HEK293 (cell line): ENCODE measurements at regions not wholly inside any gene's neighbourhood (a gene's known extent, or its start where the extent isn't known, plus 50 kb on each side); places are given as distances from the start of the nearest gene placed in this dataset.

ENCODE experiments used
- CTCF ChIA-PET: fragments of 350-600 bp; formaldehyde crosslinking; extraction: SDS; loops from one replicate; lab custom pipeline; 2021; ENCODE audit warnings: antibody characterized with exemption; lab: Yijun Ruan, JAX
- POLR2A ChIA-PET: fragments of 300-600 bp; formaldehyde crosslinking; extraction: SDS; loops from one replicate; lab custom pipeline; 2020; ENCODE audit warnings: antibody characterized with exemption, inconsistent platforms; lab: Yijun Ruan, JAX
- H3K27ac ChIP-seq: fragments of 200-500 bp; sonication (Bioruptor generic); 2 replicates; pipeline ENCODE4 v1.5.1; 2014; ENCODE audit warnings: low read depth, low read length, control low read depth, inconsistent platforms; ENCODE audit errors: extremely low read depth
- H3K36me3 ChIP-seq, 2 experiments: fragments of 200-500 bp in 1 of 2; sonication (Bioruptor generic) in 1 of 2; 1 replicate in 1 of 2; 2 replicates in 1 of 2; pipeline ENCODE4 v1.5.1; 2014 to 2017; ENCODE audit warnings: inconsistent platforms in 2 of 2, low read length in 2 of 2; ENCODE audit not compliant: control insufficient read depth in 2 of 2, insufficient read depth in 1 of 2
- H3K4me1 ChIP-seq: fragments of 200-500 bp; sonication (Bioruptor generic); 2 replicates; pipeline ENCODE4 v1.5.1; 2014; ENCODE audit warnings: mild to moderate bottlenecking, low read length, inconsistent platforms; ENCODE audit not compliant: control insufficient read depth, insufficient read depth
- H3K4me3 ChIP-seq: 2 replicates; pipeline ENCODE4 v1.5.1; 2011; ENCODE audit warnings: low read depth, mild to moderate bottlenecking, control low read depth, low read length, moderate library complexity
- H3K9me3 ChIP-seq: fragments of 200-500 bp; sonication (Bioruptor generic); 2 replicates; pipeline ENCODE4 v1.5.1; 2014; ENCODE audit warnings: low read depth, low read length, inconsistent platforms; ENCODE audit not compliant: control insufficient read depth, insufficient read depth
- HIC1 ChIP-seq: fragments of 450-650 bp; formaldehyde crosslinking; IDR thresholded peaks from 2 replicates; pipeline ENCODE4 v1.5.1; 2016; ENCODE audit warnings: missing biosample characterization, missing genetic modification characterization
- KLF1 ChIP-seq: fragments of 450-650 bp; formaldehyde crosslinking; IDR thresholded peaks from 2 replicates; pipeline ENCODE4 v1.5.1; 2016; ENCODE audit warnings: missing biosample characterization, missing genetic modification characterization
- KLF10 ChIP-seq: fragments of 450-650 bp; IDR thresholded peaks from 2 replicates; pipeline ENCODE4 v1.5.1; 2018; ENCODE audit warnings: missing biosample characterization, mild to moderate bottlenecking, missing genetic modification characterization
- PRDM4 ChIP-seq: fragments of 450-650 bp; formaldehyde crosslinking; IDR thresholded peaks from 2 replicates; pipeline ENCODE4 v1.5.1; 2017; ENCODE audit warnings: missing biosample characterization, missing genetic modification characterization
- ZBTB8A ChIP-seq: fragments of 450-650 bp; formaldehyde crosslinking; IDR thresholded peaks from 2 replicates; pipeline ENCODE4 v1.5.1; 2016; ENCODE audit warnings: missing biosample characterization, missing genetic modification characterization
- ZFP3 ChIP-seq: fragments of 450-650 bp; formaldehyde crosslinking; IDR thresholded peaks from 2 replicates; pipeline ENCODE4 v1.5.1; 2016; ENCODE audit warnings: low read depth, missing biosample characterization, missing genetic modification characterization
- ZNF112 ChIP-seq: fragments of 450-650 bp; formaldehyde crosslinking; IDR thresholded peaks from 2 replicates; pipeline ENCODE4 v1.5.0; 2017; ENCODE audit warnings: missing biosample characterization, missing genetic modification characterization
- ZNF133 ChIP-seq: fragments of 450-650 bp; formaldehyde crosslinking; IDR thresholded peaks from 2 replicates; pipeline ENCODE4 v1.5.1; 2016; ENCODE audit warnings: missing biosample characterization, missing genetic modification characterization
- ZNF174 ChIP-seq: fragments of 450-650 bp; formaldehyde crosslinking; IDR thresholded peaks from 2 replicates; pipeline ENCODE4 v1.5.0; 2017; ENCODE audit warnings: missing biosample characterization, mild to moderate bottlenecking, missing genetic modification characterization
- ZNF202 ChIP-seq: fragments of 450-650 bp; formaldehyde crosslinking; IDR thresholded peaks from 2 replicates; pipeline ENCODE4 v1.5.1; 2016; ENCODE audit warnings: missing biosample characterization, missing genetic modification characterization, borderline replicate concordance
- ZNF24 ChIP-seq: fragments of 450-650 bp; formaldehyde crosslinking; IDR thresholded peaks from 2 replicates; pipeline ENCODE4 v1.5.1; 2016; ENCODE audit warnings: missing biosample characterization, missing genetic modification characterization
- ZNF311 ChIP-seq: fragments of 450-650 bp; formaldehyde crosslinking; IDR thresholded peaks from 2 replicates; pipeline ENCODE4 v1.5.1; 2017; ENCODE audit warnings: missing biosample characterization, missing genetic modification characterization, borderline replicate concordance
- ZNF366 ChIP-seq: fragments of 450-650 bp; formaldehyde crosslinking; conservative IDR thresholded peaks from 2 replicates; pipeline ENCODE4 v1.5.1; 2016; ENCODE audit warnings: missing biosample characterization, missing genetic modification characterization
- ZNF37A ChIP-seq: fragments of 450-650 bp; IDR thresholded peaks from 2 replicates; pipeline ENCODE4 v1.5.1; 2018; ENCODE audit warnings: missing biosample characterization, missing genetic modification characterization
- ZNF394 ChIP-seq: fragments of 450-650 bp; formaldehyde crosslinking; IDR thresholded peaks from 2 replicates; pipeline ENCODE4 v1.5.1; 2016; ENCODE audit warnings: missing biosample characterization, missing genetic modification characterization, mild to moderate bottlenecking, moderate library complexity, borderline replicate concordance
- ZNF530 ChIP-seq: fragments of 450-650 bp; formaldehyde crosslinking; IDR thresholded peaks from 2 replicates; pipeline ENCODE4 v1.5.1; 2016; ENCODE audit warnings: low read depth, missing biosample characterization, missing genetic modification characterization
- ZNF544 ChIP-seq: fragments of 450-650 bp; formaldehyde crosslinking; IDR thresholded peaks from 2 replicates; pipeline ENCODE4 v1.5.0; 2017; ENCODE audit warnings: missing biosample characterization, missing genetic modification characterization
- ZNF571 ChIP-seq: fragments of 450-650 bp; formaldehyde crosslinking; IDR thresholded peaks from 2 replicates; pipeline ENCODE4 v1.5.0; 2017; ENCODE audit warnings: missing biosample characterization, missing genetic modification characterization
- ZNF596 ChIP-seq: fragments of 450-650 bp; IDR thresholded peaks from 2 replicates; pipeline ENCODE4 v1.5.0; 2018; ENCODE audit warnings: missing biosample characterization, mild to moderate bottlenecking, missing genetic modification characterization, moderate library complexity
- ZNF623 ChIP-seq: fragments of 450-650 bp; formaldehyde crosslinking; IDR thresholded peaks from 2 replicates; pipeline ENCODE4 v1.5.1; 2016; ENCODE audit warnings: missing biosample characterization, missing genetic modification characterization
- ZNF629 ChIP-seq: fragments of 450-650 bp; formaldehyde crosslinking; IDR thresholded peaks from 2 replicates; pipeline ENCODE4 v1.5.1; 2017; ENCODE audit warnings: missing biosample characterization, missing genetic modification characterization
- ZNF747 ChIP-seq: fragments of 450-650 bp; formaldehyde crosslinking; IDR thresholded peaks from 2 replicates; pipeline ENCODE4 v1.5.1; 2016; ENCODE audit warnings: missing biosample characterization, missing genetic modification characterization
- ZNF791 ChIP-seq: fragments of 450-650 bp; formaldehyde crosslinking; IDR thresholded peaks from 2 replicates; pipeline ENCODE4 v1.5.1; 2016; ENCODE audit warnings: missing biosample characterization, missing genetic modification characterization
- ZNF830 ChIP-seq: fragments of 450-650 bp; IDR thresholded peaks from 2 replicates; pipeline ENCODE4 v1.5.0; 2018; ENCODE audit warnings: missing biosample characterization, missing genetic modification characterization, low read depth, mild to moderate bottlenecking, moderate library complexity
- ZSCAN18 ChIP-seq: fragments of 450-650 bp; formaldehyde crosslinking; IDR thresholded peaks from 2 replicates; pipeline ENCODE4 v1.5.1; 2016; ENCODE audit warnings: missing biosample characterization, missing genetic modification characterization
- TF ChIP-seq, protein P1 (sequence below): sonication (generic); formaldehyde crosslinking; IDR thresholded peaks from 2 replicates; pipeline ENCODE4 v1.8.1; 2022; ENCODE audit warnings: mild to moderate bottlenecking, moderate library complexity, missing genetic modification reagents
- TF ChIP-seq, protein P2 (sequence below): fragments of 450-650 bp; formaldehyde crosslinking; IDR thresholded peaks from 2 replicates; pipeline ENCODE4 v1.5.1; 2016; ENCODE audit warnings: missing biosample characterization, missing genetic modification characterization

GRCh38 chr6:141498977-141499376 is 633.7 kb upstream of the GJE1 start:
- Histone ChIP-seq H3K4me1 (no peaks in the 10 kb centered on the region), H3K4me3 (no peak overlapping the region), H3K36me3 (no peaks in the 10 kb centered on the region), H3K27ac (no peak overlapping the region), H3K9me3 (no peaks in the 10 kb centered on the region)
- CTCF ChIA-PET = no interaction called here
- TF ChIP-seq, protein P1, sequence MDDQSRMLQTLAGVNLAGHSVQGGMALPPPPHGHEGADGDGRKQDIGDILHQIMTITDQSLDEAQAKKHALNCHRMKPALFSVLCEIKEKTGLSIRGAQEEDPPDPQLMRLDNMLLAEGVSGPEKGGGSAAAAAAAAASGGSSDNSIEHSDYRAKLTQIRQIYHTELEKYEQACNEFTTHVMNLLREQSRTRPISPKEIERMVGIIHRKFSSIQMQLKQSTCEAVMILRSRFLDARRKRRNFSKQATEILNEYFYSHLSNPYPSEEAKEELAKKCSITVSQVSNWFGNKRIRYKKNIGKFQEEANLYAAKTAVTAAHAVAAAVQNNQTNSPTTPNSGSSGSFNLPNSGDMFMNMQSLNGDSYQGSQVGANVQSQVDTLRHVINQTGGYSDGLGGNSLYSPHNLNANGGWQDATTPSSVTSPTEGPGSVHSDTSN (CRISPR knock-in tag) = no peak
- TF ChIP-seq, protein P2, sequence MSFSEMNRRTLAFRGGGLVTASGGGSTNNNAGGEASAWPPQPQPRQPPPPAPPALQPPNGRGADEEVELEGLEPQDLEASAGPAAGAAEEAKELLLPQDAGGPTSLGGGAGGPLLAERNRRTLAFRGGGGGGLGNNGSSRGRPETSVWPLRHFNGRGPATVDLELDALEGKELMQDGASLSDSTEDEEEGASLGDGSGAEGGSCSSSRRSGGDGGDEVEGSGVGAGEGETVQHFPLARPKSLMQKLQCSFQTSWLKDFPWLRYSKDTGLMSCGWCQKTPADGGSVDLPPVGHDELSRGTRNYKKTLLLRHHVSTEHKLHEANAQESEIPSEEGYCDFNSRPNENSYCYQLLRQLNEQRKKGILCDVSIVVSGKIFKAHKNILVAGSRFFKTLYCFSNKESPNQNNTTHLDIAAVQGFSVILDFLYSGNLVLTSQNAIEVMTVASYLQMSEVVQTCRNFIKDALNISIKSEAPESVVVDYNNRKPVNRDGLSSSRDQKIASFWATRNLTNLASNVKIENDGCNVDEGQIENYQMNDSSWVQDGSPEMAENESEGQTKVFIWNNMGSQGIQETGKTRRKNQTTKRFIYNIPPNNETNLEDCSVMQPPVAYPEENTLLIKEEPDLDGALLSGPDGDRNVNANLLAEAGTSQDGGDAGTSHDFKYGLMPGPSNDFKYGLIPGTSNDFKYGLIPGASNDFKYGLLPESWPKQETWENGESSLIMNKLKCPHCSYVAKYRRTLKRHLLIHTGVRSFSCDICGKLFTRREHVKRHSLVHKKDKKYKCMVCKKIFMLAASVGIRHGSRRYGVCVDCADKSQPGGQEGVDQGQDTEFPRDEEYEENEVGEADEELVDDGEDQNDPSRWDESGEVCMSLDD = no peak
- TF ChIP-seq ZNF112 (tag by site-specific recombination) (no peak), ZNF37A (tag by site-specific recombination) (no peak), ZNF530 (no peak), PRDM4 (tag by site-specific recombination) (no peak), ZNF394 (tag by site-specific recombination) (no peak), ZNF202 (tag by site-specific recombination) (no peak), ZNF623 (tag by site-specific recombination) (no peak), KLF1 (no peak), ZFP3 (no peak), ZNF596 (tag by site-specific recombination) (no peak), ZNF791 (tag by site-specific recombination) (no peak)
- POLR2A ChIA-PET = no interaction called here

- H3K27ac ChIP-seq = no peak overlapping the region
- H3K9me3 ChIP-seq = no peaks in the 10 kb centered on the region
- no peak overlapping the region for H3K4me3 ChIP-seq
- ChIA-PET POLR2A (no interaction called here), CTCF (no interaction called here)
- no peaks in the 10 kb centered on the region for H3K4me1 ChIP-seq
- H3K36me3 ChIP-seq = no peaks in the 10 kb centered on the region
- TF ChIP-seq ZNF133 (no peak), KLF1 (no peak), ZNF174 (tag by site-specific recombination) (no peak), ZNF366 (tag by site-specific recombination) (no peak), ZNF24 (no peak), ZNF747 (no peak), ZNF544 (tag by site-specific recombination) (no peak), ZBTB8A (no peak), ZSCAN18 (no peak), HIC1 (tag by site-specific recombination) (no peak), ZNF629 (tag by site-specific recombination) (no peak), ZNF311 (tag by site-specific recombination) (no peak), KLF10 (tag by site-specific recombination) (no peak), ZNF830 (no peak), ZNF571 (no peak)
These were observed 640.0 kb upstream of the GJE1 start for GRCh38 chr6:141492521-141493284.
